ENCODE measurements at regions not wholly inside any gene's neighbourhood (a gene's known extent, or its start where the extent isn't known, plus 50 kb on each side); places are given as distances from the start of the nearest gene placed in this dataset.
"Not testable (repeated sequence)": the region's sequence is repeated elsewhere in the genome, so short reads cannot be mapped to it uniquely, and the experiment has no call there.

DNA sequence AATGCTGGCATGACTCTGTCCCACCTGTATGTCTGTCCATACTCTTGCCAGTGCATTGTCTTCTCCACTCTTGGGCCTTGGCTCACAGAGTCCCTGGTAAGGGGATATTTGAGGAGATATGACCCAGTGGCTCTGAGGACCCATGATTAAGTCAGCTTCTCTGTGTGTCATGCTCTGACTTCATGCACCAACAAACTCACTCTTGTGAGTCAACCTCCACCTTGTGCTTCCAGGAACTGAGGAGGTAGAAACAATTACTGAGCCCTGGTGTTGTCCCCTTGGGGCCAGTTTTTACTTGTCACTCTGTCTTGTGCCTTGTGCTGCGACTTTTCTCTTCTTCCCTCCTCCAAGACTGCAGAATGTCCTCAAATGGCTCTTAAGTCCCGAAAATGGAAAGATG lies 127.1 kb downstream of the ABHD5 start:
- DNase-seq (ENCODE audit: low read depth), result no peak
- no peak overlapping the region for H3K4me3 ChIP-seq (ENCODE audit: low read depth, low read length)

DNA sequence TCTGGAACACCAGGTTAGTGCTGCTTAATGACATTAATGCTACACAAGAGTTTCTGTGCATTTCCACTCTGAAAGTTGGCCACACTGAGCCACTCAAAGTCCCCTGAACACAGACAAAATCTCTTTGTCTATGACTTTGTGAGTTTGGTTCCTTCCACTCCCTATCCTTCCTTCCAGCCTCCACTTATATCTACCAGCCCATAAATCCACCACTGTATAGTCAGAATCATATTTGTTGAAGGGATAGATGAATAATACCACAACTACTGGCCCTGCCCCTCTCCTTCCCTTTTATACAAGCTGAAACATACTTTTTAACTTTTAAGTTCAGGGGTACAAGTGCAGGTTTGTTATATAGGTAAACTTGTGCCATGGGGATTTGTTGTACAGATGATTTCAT lies 127.5 kb downstream of the ABHD5 start:
- H3K4me3 ChIP-seq (ENCODE audit: low read depth, low read length), result no peak overlapping the region
- DNase-seq (ENCODE audit: low read depth), result no peak

DNA sequence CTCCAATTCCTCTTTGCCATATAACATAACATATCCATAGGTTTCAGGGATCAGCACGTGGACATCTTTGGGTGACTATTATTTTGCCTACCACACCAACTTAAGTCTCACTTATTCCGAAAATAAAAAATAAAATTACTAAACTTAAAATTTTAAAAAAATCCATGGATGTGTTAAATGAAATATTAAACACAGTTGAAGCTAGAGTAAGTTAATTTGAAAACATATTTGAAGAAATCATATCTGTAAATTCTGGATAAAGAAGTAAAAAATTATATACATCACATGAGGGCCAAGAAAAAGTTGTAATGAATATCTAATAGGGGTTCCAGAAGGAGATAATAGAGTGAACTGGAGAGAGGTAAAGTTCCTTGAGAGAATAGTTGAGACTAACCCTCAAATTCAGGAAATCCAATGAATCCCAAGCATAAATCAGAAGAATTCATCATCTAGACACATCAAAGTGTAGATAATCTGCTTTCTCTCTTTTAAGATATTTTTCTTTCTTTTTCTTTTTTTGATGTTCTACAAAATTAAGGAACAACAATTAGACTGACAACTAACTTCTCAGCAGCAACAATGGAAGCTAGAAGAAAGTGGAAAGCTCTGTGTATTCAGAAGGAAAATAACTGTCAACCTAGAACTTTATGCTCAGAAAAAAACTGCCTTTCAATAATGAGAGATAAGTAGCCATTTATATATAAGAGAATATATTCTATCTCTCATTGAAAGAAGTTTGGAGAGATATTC lies 147.4 kb downstream of the ABHD5 start:
- no peak overlapping the region for H3K4me3 ChIP-seq (ENCODE audit: low read depth, low read length)
- no peak for DNase-seq (ENCODE audit: low read depth)

DNA sequence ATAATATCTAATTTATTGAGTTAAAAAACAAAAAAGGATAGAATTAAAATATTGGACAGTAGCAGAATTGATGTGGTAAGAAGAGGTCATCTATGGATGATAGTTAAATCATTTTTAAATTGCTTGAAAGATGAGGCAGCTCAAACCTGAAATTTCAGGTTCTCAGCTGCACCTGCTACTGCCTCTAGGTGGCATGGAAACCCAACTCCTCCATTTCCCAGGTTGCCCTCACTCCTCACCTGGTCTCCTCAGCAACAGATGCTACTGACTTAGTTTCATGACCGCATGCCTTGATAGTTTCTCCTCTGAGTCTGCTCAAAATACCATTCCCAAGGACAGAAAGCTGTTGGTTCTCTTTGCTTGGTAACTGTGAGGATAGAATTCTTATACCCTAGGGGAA lies 148.1 kb downstream of the ABHD5 start:
- no peak for DNase-seq (ENCODE audit: low read depth)
- no peak overlapping the region for H3K4me3 ChIP-seq (ENCODE audit: low read depth, low read length)

DNA sequence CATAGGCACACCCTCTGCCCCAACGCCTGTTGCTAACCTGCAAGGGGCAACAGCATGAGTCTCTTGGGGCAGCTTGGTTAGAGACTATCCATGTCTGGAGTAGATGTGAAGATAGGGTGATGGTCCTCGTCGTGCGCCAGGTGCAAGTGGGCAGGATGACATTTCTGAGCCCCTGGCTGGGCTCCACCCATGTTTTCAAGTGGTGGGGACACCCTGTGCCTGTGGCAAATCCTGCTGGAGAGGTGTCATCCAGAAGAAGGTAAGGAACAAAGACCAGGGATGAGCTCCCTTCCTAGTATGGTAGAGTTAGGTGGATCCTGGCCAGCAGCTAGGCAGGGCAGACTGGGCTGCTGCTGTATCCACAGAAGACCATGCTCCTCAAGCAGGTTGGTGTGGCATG lies 152.6 kb downstream of the ABHD5 start:
- DNase-seq (ENCODE audit: low read depth), result no peak
- no peak overlapping the region for H3K4me3 ChIP-seq (ENCODE audit: low read depth, low read length)

DNA sequence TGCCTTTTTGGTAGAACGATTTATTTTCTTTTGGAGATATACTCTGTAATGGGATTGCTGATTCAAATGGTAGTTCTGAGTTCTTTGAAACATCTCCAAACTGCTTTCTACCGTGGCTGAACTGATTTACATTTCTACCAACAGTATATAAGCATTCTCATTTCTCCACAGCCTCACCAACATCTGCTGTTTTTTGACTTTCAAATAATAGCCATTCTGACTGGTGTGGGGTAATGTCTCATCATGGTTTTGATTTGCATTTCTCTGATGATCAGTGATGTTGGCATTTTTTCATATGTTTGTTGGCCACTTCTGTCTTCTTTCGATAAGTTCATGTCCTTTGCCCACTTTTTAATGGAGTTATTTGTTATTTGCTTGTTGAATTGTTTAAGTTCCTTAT lies 154.0 kb downstream of the ABHD5 start:
- no peak overlapping the region for H3K4me3 ChIP-seq (ENCODE audit: low read depth, low read length)
- no peak for DNase-seq (ENCODE audit: low read depth)

DNA sequence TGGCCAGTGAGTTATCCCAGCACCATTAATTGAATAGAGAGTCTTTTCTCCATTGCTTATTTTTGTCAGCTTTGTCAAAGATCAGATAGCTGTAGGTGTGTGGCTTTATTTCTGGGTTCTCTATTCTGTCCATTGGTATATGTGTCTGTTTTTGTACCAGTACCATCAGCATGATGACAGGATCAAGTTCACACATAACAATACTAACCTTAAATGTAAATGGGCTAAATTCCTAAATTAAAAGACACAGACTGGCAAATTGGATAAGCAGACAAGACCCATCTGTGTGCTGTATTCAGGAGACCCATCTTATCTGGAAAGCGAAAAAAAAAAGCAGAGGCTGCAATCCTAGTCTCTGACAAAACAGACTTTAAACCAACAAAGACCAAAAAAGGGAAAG lies 154.8 kb downstream of the ABHD5 start:
- H3K4me3 ChIP-seq (ENCODE audit: low read depth, low read length); DNase-seq (ENCODE audit: low read depth): not testable (repeated sequence)

DNA sequence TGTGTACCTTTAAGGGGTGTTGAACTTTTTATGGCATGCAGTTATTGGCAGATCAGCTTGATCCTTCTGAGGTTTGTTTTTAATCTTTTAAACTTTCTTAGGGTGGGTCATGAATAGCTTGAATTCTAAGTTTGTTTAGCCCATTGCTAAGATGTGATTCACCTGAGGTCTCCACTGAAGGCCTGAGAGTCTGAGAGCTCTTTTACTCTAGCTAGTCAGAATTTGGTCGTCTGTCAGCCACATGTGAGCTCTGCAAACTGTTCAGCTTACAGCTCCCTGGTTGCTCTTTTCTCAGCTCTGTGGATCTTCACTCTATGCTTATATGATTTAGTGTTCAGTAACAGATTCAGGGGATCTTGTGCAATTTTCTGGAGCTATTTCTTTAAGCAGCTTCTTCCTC lies 161.3 kb downstream of the ABHD5 start:
- no peak for DNase-seq (ENCODE audit: low read depth)
- H3K4me3 ChIP-seq (ENCODE audit: low read depth, low read length), result no peak overlapping the region

DNA sequence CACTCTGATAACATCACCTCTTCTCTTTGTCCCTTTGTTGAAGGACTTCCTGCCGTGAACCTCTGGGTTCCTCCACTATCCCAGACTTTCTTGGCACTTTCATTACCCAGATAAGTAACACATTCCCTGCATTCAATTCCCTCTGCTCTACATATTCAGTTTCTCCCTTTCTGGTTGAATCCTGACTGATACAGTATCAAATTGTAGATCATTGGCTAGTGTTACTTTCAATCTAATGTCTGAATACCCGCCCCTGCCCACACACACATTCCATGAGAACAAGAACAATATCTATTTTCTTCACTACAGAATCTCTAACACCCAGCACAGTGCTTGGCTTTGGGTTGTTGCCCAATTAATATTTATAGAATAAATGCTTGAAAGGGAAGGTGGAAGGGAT lies 163.5 kb downstream of the ABHD5 start:
- no peak for DNase-seq (ENCODE audit: low read depth)
- H3K4me3 ChIP-seq (ENCODE audit: low read depth, low read length), result no peak overlapping the region

DNA sequence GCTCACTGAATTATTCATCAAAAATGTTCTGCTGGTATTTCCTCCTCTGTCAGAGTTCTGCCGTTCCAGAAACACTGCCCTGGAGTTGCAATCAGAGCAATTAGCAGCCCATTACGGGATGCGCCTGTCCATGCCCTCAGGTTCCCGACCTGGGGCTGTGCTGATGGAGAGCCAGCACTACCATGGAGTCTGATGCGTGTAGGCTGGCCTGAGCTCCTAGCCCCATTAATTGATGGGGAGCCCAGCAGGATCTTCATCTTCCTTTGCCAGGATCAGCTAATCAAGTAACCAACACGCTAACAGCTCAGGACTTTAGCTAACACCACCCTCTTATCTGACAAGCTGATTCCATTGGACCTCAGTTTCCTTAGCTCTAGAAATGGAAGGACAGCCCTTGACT lies 164.2 kb downstream of the ABHD5 start:
- no peak for DNase-seq (ENCODE audit: low read depth)

DNA sequence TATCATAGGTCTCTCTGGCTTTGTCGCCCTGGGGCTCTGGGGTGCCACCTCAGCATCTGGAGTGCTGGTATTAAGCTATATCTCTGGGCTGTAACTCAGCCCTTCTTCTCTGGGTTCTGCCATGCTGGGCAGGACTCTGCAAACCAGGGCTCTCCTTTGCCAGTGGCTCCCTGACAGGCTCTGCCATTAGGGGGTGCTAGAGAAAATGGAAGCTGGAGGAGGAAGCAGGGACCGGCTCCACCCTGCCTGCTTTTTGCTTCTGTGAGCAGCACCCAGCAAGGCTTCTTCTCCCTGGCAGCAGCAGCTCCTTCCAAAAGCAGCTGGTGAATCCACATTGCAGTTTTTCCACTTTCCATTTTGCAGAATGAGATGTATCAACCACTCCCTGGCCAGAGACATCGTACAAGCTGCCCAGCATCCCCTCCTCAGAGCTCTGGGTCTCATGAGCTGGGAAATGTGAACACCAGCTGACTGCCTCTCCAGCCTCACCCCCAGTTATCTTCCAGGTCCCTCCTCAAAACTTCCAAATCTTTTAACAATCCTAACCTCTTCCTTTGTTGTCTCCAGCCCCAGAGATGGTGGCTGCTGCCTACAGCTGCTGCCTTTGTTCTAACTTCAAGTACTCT lies 165.0 kb downstream of the ABHD5 start:
- H3K4me3 ChIP-seq (ENCODE audit: low read depth, low read length), result no peak overlapping the region
- no peak for DNase-seq (ENCODE audit: low read depth)

More for the DNA sequence above, 164.2 kb downstream of the ABHD5 start:
- no peak overlapping the region for H3K4me3 ChIP-seq (ENCODE audit: low read depth, low read length)

DNA sequence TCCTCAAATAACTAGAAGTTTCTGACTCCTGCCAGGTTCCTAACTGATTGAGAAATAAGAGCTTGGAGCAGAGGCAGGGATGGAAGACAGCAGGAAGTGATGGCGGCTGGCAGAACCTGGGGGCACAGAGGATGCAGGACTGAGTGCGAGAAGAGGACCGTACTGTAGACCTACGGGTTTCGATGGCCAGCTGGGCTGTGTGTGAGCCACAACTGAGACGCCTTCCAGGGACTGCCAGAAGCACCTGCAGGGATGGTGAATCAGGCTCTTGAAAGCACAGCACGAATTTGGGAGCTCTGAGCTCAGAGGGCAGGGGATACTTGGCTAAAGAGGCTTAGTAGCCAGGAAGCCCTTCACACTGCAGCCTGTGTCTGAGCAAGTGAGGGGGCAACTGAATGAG lies 165.6 kb downstream of the ABHD5 start:
- DNase-seq (ENCODE audit: low read depth), result no peak
- no peak overlapping the region for H3K4me3 ChIP-seq (ENCODE audit: low read depth, low read length)

DNA sequence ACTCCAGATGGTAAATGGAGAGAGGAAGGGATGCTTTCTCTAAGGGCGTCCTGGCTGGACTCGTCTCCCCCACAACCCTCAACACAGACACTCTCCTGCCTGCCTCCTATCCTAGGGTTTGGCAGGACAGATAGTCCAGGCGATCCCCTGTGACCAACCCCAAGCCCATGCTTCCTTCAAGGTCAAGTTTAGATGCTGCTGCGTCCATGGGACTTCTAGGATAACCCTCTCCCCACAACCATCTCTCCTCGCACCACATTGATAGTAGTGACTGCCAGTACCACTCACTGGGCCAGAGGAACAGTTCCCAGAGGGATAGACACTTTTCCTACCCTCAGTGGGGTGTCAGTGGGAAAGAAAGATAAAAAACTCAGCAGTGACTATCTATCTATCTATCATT lies 166.0 kb downstream of the ABHD5 start:
- no peak overlapping the region for H3K4me3 ChIP-seq (ENCODE audit: low read depth, low read length)
- DNase-seq (ENCODE audit: low read depth), result no peak

DNA sequence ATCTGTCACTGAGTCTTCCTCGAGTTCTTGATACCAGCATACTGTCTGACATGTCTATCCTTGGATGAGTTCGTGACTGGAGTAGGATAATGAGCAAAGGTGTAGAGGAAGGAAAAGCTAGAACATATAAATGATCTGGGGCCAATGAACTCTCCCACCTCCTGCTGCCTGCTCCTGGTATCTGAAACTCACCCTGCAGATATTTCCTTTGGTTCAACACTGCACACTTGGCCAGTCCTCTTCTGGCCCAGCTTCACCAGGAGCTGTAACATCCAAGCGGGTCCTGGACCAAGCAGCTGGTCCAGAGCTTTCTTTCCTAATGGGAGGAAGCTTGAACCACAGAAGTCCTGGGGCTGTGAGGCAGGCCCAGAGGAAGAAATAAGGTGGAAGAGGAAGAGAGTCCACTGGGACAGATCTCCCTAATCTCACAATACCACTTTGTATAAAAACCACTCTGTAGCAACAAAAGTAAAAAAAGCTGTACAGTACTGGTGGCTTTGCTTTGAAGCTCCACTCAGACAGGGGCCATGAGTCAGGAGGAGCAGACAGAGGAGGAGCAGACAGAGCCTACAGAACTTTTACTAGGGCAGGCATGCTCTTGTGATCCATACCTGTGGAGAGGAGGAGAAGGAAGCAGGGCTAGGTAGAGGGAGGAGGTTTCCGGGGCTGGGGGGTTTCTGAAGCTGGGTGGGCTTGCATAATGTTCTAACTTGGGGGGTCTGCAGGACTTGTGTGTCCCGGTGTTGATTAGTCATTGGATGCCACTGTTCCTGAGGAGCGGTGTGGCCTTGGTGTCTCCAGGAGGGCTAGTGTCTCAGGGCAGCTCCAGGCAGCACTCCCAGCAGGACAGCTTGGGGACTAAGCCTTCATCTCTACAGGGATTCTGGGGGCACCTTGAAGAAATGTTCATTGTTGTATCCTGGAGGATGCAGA lies 166.9 kb downstream of the ABHD5 start:
- no peak overlapping the region for H3K4me3 ChIP-seq (ENCODE audit: low read depth, low read length)
- DNase-seq (ENCODE audit: low read depth), result no peak

DNA sequence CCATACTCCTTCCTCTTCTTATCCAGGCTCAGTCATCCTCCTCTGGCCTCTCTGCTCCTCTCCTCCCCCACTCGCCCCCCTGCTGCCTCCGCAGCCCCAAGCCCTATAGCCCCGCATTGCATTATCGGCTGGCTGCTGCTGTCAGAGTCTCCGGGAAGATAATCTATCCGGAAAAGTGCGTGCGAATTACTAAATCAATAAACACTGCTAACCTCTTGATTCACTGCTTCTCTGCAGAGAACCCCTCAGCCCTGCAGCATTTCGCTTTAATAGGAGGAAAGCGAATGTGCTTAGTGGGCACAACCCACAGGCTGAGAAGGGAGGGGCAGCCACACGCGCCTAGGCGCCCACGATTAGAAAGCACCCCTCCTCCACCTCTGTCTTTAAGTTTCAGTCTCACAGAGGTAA lies 167.6 kb downstream of the ABHD5 start:
- DNase-seq (ENCODE audit: low read depth), result no peak
- H3K4me3 ChIP-seq (ENCODE audit: low read depth, low read length), result no peak overlapping the region

DNA sequence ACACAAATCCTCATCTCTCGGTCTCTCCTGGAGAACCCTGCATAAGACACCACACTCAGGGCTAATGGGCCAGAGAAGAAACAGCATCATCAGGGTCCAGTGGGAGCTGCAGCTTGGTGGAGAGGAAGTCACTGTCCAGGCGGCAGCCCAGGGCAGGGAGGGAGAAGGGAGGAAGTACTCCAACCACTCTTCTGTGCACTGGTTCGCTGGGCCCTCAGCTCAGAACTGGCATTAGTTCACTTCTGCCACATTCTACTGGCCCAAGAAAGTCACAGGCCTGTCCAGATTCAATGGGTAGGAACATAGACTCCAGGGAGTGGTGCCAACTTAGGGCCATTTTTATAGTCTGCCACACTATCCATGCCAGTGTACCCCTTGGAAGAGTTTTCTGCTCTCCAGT lies 169.0 kb downstream of the ABHD5 start:
- DNase-seq (ENCODE audit: low read depth), result no peak
- H3K4me3 ChIP-seq (ENCODE audit: low read depth, low read length), result no peak overlapping the region

DNA sequence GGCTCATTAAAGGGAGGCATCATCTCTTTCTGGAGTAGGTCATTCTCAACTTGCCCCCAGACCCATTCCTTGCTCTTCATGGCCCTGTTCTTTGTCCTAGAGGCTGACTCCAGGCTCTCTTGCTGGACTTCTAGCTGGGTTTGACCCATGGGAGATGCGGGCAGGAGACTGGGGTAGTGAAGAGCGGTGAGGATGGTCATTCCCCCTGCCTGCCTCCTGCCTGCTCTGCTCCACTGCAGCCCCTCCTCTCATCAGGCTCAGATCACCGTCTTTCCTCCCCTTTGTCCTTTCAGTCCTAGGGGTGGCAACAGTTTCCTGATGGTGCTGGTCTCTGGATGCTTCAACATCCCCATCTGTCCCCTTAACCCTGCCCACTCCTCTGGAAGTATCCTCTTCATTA lies 170.9 kb downstream of the ABHD5 start:
- DNase-seq (ENCODE audit: low read depth), result no peak

DNA sequence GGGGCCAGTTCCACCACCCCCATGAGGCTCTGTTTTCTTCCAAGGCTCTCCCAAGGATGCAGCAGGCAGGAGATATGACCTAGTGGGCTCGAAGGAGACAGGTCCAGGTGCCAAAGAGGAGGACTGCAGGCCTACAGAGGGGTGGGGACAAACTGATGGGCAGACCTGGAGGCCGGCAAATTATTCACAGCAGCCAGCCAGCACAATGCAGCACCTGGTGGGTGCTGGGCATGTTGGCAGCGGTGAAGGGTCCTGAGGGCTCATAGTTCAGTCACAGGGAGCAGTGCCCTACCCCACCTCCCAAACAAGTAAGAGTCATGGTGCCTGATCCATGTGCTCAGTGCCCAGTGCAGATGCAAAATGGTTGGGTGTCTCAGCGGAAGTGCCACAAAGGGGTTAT lies 171.7 kb downstream of the ABHD5 start:
- no peak overlapping the region for H3K4me3 ChIP-seq (ENCODE audit: low read depth, low read length)
- no peak for DNase-seq (ENCODE audit: low read depth)

More for the DNA sequence above, 170.9 kb downstream of the ABHD5 start:
- no peak overlapping the region for H3K4me3 ChIP-seq (ENCODE audit: low read depth, low read length)

DNA sequence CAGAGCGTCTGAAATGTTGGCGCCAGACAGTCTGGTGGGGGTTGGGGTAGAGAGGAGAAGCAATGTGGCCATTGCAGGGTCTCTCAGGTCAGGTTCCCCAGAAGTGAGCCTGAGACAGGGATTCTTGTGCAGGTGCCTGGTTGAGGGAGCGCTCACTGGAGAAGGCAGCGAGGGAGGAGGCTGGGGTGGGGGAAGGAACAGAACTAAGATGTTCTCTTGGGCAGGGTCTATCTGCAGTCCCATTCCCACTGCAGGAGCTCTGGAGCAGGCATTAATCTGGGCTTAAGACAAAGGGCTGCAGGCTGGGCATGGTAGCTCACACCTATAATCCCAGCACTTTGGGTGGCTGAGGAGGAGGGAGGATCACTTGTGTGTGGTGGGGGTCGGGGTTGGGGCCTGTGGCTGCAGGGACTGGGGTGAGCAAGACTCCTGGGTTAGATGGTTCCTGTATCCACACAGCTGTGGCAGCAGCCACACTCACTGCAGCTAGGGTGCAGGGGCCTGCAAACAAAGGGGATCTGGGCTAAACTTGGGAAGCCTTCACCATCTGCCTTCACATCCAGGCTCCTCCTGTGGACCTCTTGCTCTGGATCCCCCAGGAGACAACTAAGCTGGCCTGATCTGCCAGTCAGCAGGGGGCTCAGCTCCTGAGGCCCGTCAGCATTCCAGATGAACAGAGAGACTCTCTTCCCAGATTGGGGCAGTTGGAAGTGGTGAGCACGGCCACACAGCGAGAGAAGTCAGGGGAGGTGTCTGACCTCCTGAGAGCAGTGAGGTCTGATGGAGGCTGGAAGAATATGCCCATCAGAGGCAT lies 172.5 kb downstream of the ABHD5 start:
- no peak overlapping the region for H3K4me3 ChIP-seq (ENCODE audit: low read depth, low read length)

More for the DNA sequence above, 172.5 kb downstream of the ABHD5 start:
- DNase-seq (ENCODE audit: low read depth), result no peak

Measured in skeletal muscle cell (primary cell).